GM18861 (cell line): ENCODE measurements at regions not wholly inside any gene's neighbourhood (a gene's known extent, or its start where the extent isn't known, plus 50 kb on each side); places are given as distances from the start of the nearest gene placed in this dataset.

ENCODE experiments used
- ATAC-seq: cut with Tn5 transposase; IDR thresholded peaks from one replicate; pipeline ENCODE4 v1.9.1; 2021; ENCODE audit not compliant: unreplicated experiment

DNA sequence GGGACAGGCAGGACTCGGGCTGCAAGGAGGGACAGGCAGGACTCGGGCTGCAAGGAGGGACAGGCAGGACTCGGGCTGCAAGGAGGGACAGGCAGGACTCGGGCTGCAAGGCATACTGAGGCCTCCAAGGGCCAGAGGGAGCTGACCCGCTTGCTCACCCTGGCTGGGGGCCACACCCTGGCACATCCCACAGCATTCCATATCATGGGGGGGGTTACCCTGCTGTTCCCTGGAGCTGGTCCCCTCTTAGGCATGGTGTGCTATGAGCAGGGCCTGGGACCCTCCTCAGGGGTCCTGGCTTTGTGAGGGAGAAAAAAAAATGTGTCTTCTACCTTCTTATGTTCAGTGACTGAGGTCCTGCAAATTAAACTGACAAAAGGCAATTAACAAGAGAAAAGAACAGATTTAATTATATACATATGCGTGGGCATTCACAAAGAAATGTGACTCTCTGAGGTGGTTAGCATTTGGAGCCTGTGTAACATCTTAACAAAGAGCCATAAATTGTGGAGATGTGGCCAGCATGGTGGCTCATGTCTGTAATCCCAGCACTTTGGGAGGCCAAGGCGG is 97.6 kb upstream of the ALDH1A3 start:
- no peak for ATAC-seq

DNA sequence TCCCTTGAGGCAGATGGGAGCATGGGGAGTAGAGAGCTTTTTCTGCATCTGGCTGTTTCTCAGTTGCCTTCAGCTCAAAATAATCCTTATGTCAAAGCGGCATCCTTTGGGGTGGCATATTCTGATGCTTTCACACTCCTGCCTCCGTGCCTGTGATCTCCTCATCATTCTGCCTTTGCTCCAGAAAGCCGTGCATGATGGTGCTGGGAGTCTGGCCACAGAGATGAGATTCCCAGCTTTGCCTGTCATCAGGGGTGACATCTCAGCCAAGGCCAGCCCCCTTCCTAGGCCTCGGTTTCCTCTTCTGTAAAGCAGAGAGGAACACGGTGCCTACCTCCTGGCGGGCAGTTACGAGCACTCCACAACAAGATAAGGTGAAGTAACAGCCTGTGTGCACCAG is 96.3 kb upstream of the ALDH1A3 start:
- ATAC-seq = no peak

DNA sequence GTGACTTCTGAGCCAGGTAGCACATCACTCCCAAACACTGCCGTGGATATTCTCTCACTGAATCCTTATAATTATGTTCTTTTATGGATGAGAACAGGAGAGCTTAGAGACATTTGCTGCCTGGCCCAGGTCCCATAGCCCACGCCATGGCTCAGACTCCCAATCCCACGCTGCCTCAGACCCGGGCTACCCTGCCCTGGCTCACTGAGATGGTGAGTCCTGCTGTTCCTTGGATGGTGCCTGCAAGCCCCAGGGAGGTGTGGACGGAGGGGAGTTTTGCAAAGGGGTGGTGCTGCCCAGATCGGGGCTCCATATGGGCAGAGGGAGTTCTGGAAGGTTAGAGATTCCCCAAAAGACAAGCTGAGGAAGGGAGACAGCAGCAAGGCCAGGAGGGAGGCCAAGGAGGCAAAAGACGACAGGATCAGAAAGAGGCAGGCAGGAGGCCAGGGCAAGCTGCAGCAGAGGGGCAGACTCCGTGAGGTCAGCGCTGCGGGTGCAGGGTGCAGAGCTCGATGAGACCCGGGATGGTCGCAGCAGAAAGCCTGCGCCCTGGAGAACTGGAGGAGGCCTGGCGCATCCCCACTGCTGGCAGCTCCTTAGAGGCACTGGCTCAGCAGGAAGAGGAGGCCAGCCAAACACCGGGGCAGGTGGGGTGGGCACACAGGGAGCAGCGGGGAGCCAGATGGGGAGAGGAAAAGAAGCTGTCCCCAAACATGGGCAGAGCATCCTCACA is 95.7 kb upstream of the ALDH1A3 start:
- ATAC-seq = no peak

DNA sequence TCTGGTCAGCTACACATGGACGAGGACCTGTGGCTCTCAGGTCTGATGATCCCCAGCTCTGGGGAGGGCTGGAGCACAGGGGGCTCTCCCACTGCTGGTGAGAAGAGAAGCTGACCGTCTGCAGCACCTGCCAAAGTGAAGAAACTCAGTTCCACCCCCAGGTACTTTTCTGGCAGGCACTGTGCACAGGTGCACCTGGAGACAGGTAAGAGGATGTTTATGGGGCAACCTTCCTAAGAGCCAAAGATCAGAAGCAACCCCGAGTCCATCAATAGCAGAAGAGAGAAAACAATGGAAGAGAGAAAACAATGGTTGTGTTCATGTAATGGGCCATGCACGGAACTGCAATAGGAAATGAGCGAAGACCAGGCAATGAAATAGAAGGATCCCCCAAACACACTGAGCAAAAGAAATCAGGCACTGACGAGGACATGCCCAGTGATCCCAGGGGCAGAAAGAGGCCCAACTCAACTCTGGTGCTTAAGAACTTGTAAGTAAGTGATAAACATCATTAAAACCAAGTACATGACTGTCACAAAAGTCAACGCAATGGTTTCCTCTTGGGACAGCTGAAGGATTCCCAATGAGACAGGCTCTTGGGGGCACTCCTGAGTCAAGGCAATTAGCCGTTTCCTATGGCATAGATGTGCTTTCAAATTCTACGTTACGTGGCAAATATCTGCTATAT is 95.0 kb upstream of the ALDH1A3 start:
- no peak for ATAC-seq

DNA sequence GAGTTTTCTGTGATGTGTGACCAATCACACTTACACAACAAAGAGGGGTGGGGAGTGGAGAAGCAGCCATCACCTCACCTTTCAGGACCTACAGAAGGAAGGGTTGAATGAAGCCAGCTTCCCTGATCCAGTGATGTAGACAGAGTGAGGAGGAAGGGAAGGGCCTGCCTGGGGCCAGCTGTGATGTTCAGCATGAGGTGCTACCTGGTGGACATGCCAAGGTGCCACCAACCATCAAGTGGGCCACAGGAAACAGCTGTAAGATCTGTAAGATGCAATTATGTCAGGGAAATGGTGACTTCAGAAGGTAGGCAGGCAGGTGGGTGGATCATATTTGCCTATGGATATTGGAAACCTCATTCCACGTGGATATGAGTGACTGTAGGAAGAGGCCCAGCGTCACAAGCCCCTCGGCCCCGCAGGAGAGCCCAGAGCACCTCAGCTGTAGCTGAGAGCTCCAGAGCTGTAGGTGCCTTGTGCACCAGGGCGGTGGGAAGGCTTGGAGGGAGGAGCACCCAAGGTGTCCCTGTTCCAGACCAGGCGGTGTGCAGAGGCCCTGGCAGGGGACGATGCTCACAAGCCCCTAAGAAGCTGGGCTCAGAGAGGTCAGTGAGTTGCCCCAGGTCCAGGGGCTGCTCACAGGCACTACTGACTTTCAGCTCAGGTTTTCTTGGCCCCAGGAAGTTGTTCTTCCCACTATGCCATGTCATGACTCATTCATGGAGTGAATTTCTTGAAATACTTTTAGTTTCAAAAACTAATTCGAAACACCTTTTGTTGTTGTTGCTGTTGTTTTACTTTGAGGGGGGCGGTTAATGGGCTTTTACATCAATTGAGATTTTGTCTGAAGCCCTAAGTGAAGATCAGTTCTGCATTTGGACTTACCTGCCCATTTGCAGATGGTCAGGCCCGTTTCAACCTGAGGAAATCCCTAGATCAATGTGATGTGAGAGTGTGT is 94.2 kb upstream of the ALDH1A3 start:
- ATAC-seq = no peak

DNA sequence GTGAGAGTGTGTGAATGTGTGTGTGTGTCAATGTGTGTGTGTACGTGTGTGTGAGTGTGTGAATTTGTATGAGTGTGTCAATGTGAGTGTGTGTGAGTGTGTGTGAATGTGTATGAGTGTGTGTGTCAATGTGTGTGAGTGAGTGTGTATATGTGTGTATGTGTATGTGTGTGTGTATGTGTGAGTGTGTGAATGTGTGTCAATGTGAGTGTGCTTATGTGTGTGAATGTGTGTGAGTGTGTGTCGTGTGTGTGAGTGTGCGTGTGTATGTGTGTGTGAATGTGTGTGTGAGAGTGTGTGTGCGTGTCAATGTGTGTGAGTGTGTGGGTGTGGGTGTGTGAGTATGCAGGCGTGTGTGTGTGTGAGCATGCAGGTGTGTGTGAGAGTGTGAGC is 93.5 kb upstream of the ALDH1A3 start:
- ATAC-seq = no peak

DNA sequence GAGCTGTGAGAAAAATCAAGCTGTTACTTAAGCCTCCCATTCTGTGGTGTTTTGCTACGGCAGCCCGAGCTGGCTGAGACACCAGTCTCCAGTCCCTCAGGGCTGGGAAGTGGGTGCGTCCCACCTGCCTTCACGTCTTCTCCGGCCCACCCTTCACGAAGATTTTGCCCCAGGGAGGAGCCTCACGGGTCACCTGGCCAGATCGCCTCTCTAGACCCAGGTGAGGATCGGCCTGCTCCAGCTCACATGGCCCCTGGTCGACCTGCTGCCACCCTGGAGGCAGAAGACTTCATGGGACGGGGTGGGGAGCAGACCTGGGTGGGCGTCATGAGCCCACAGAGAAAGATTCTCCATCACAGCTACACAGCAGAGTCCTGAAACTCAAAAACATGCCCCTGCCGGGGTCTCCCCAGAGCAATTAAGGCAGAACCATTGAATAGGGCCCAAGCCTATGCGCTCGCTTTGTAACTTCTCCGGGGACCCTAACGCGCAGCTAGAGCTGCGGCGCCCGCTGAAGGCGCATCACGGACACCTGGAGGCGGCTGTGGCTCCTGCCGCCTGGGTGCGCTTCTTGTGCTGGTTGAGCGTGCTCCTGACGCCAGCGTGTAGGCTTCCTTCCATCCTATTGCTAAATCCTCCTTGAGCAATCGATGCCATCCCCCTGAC is 92.6 kb upstream of the ALDH1A3 start:
- no peak for ATAC-seq

DNA sequence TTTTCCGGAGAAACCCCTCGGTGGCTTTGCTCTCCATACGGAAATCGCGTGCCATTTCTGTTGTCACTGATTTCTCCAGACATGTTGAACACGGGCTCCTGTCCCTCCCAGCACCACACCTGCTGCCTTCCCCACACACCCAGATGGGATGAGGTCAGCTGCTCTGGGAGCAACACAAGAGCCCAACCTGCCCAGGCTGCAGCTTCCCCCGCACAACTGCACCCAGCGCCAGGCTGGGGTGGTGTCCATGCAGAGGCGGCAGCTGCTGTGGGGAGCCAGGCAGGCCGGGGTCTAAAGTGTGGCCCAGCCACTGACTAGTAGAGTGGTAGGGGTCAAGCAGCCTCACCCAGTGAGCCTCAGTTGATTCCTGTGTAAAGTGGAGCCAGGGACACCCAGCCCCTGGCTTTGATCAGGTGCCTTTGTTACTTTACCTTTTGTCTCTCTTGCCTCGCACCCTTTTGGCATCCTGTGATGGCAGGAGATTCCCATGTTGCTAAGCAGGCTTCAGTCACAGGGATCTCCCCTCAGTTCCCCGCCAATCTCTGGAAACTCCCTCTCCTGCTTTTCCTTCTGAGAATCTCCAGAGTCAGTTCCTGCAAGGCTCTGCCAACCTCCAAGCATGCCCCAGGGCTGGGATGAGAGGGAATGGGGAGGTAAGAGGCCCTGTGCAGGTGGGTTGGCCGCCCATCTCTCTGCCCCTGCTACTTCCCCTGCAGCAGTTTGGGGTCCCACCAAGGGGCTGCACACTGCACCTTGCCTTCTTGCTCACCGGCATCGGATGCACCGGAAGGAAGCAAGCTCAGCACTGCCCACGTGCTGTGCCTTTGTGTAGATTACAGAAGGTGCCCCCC is 91.8 kb upstream of the ALDH1A3 start:
- no peak for ATAC-seq

DNA sequence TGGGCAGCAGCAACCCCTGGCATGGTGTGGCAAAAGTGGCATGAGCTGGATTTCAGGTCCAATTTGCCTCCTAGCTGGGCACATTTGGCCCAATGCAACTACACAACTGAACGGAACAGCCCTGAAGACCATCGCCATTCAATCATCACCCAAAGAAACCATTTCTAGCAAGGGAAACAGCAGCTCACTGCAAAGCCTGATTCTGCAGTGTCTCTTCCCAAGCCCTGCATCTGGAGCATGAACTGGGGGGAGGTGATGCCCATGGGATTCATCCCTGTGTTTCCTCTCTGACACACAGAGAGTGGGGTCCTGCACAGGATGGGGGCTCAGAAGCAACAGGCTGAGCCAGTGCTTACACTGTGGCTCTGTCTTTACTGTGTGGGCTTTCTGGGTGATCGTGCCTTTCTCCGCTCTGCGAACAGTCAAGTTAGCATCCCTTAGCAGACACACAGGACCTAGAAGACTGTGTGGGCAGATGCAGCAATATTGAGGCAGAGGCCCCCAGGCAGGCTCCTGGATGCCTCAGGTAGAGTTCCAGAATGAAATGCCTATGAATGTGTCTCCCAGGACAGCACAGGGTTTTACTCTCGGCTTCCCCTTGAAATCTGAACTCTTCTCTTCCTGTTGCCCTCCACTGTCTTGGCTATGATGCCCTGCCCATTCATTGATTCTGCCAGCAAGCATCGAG is 91.1 kb upstream of the ALDH1A3 start:
- no peak for ATAC-seq

DNA sequence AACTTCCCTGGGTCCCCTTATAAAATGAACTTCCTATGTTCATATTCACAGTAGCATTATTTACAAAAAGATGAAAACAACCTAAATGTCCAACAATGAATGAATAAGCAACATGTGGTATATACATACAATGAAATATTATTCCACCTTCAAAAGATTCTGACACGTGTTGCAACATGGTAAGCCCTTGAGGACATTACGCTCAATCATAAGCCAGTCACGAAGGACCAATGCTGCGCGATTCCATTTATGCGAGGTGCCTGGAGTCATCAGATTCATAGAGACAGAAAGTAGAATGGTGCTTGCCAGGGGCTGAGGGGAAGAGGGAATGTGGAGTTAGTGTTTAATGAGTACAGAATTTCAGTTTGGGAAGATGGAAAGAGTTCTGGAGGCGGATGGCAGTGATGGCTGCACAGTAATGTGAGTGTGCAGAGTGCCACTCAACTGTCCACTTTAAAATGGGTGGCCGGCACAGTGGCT is 88.8 kb upstream of the ALDH1A3 start:
- ATAC-seq = no peak

DNA sequence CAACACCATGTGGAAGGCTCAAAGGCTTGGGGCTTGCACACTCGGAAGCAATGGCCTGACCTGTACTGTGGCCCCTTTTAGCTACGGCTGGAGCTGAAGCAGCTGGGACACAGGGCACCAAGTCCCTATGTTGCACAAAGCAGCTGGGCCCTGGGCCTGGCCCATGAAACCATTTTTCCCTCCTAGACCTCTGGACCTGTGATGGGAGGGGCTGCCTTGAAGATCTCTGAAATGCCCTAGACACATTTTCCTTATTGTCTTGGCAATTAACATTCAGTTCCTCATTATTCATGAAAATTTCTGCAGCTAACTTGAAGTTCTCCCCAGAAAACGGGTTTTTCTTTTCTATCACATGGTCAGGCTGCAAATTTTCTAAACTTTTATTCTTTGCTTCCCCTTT is 85.6 kb upstream of the ALDH1A3 start:
- no peak for ATAC-seq

DNA sequence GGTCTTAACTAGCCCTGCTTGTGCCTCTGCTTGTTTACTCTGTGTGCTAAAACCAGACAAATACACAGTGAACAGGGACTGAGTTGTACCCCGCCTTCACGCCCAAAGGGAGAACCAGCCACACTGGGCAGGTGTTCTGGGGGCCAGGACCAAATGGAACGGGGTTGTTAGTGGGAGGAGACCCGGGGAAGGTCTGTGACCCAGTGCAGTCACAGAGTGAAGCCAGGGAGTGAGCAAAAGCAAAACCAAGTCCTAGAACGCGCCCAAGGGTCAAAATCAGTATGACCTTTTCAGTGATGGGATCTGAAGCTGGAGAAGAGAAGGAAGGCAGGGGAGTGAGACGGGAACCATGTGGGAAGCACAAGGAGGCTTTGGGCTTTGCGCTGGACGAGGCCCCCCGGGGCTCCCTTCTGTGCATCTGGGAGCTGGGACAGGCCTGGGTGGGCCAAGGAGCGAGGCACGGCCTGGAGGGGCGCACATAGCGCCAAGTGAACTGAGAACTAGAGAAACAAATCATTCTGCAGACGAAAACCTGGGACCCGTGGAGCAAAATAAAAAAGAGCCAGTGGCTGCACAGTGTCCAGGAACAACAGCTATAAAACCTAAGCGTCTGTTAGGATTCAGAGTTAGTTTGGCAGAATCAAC is 78.3 kb upstream of the ALDH1A3 start:
- ATAC-seq = no peak

DNA sequence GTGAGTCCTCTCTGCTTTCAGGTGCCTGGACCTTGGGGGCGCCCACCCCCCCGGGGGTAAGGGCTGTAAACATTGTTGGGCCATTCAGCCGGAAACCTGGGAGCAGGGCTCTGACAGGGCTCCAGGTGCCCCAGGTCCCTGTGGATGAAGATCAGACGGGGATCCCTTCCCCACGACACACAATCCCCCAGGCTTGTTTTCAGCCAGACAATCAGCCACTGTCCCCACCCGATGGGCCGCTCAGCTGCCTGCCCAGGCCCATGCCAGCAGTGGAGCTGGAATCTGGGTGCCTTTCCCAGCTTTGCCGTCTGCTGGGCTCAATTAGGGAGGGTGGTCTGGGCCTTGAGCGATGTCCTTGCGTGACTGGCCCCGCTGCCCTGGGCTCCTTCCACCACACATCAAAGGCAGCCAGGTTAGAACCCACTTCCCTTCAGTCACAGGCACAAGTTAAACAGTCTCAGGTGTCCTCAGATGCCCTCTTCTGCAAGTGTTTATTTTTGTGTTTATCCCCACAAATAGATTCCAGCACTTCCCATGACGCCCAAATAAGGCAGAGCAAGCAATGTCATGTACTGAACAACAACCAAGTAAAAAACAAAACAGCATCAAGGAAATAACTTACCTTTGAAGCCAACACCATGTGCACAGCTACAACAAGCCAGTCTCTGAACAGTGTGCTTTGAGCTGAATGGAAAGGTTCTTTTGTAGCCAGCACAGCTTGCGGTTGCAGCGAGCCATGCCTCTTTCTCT is 77.0 kb upstream of the ALDH1A3 start:
- no peak for ATAC-seq

DNA sequence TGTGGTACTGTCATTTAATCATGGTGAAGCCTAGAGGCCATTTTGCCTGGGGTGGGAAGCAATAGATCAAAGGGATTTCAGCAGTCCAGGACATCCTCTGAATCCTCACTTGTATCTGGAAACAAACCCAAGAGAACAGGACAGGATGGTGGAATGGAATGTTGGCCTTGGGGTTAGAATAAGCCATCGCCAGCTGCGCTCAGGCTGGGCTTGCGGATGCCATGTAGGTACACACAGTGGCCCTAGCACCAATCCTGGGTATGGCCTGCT is 76.5 kb upstream of the ALDH1A3 start:
- ATAC-seq = no peak

DNA sequence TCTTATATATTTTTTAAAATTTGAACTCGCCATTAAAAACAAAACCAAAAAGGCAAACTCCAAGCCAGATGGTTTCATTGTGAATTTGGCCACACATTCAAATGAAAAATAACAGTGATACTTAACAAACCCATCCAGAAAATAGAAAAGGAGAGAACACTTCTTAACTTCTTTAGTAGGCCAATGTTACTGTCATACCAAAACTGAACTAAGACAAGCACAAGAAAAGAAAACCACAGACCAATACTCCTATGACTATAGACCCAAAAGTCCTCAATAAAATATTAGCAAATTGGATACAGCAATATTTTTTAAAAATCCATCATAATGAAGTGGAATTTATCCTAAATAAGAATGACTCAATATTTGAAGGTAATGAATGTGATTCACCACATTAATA is 73.5 kb upstream of the ALDH1A3 start:
- ATAC-seq = no peak

DNA sequence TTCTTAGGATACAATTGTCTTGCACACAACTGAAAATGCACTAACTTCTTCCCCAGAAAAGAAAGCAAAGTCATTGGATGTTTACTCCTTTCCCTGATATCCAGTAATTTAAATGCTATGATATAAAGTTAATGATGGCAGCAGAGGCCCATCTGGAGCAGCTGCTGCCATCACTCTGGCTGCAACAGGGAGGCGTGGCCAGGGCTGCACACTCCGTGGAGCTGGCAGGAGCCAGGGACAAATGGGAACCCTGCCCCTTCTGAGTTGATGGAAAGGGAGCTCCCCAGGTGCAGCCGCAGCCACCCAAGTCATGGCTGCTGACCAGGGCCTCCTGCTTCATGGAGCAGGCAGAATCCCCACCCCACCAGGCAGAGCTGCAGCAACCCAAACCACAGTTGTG is 72.6 kb upstream of the ALDH1A3 start:
- ATAC-seq = no peak

DNA sequence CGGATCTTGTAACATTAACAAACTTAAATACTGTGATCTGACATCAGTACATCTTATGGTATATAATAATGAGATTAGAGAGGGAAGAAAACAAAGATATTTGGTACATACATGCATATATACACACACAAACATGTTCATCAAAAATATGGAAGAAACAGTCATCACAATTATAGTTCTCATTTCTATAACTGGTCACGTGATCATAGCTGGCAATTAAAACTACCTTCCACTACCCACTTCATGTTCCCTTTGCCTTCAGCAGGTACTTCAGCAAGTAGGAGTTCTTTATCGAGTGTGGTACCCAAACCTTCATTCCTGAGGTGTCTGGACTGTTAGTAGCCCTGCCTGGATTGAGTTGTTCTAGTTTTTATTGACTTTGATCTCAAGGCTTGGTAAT is 70.9 kb upstream of the ALDH1A3 start:
- no peak for ATAC-seq

DNA sequence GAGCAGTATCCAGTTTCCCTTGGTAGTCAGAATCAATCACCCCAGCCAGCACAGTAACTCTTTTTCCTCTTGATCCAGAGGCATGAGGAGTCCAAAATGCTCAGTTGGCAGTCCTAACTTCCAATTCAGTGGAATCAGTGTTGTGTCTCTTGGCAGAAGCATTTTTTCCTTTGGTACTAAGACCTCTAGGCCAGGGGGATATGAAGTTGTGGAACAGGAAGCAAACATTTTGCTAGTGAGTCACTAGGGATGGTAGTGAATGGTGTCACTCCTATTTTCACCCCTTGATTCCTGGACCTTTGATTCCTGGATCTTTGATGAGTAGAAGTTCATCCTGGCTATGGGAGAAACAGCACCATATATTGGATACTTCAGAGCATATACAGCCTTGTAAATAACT is 70.5 kb upstream of the ALDH1A3 start:
- ATAC-seq = no peak
